Mesothelial cell of epicardium (in vitro differentiated cells): ENCODE measurements at regions not wholly inside any gene's neighbourhood (a gene's known extent, or its start where the extent isn't known, plus 50 kb on each side); places are given as distances from the start of the nearest gene placed in this dataset.

Source experiments
- DNase-seq, 2 experiments: peaks; one replicate each; pipeline ENCODE4 v3.0.0; 2021; ENCODE audit warnings: low spot score in 2 of 2; ENCODE audit not compliant: unreplicated experiment in 2 of 2
- H3K27ac Mint-ChIP-seq: 2 replicates; pipeline ENCODE4 v1.8.0; 2021; ENCODE audit warnings: mixed read lengths
- H3K27me3 Mint-ChIP-seq: 2 replicates; pipeline ENCODE4 v1.8.0; 2021; ENCODE audit warnings: low read depth, mixed read lengths
- H3K36me3 Mint-ChIP-seq: 2 replicates; pipeline ENCODE4 v1.8.0; 2021; ENCODE audit warnings: mixed read lengths
- H3K4me1 Mint-ChIP-seq: 2 replicates; pipeline ENCODE4 v1.8.0; 2021; ENCODE audit warnings: mixed read lengths
- H3K4me3 Mint-ChIP-seq: 2 replicates; pipeline ENCODE4 v1.8.0; 2021; ENCODE audit warnings: mild to moderate bottlenecking, moderate library complexity, mixed read lengths
- H3K9me3 Mint-ChIP-seq: 2 replicates; pipeline ENCODE4 v1.8.0; 2021; ENCODE audit warnings: mixed read lengths
- TF ChIP-seq, protein P1 (sequence below): fragments of 200-600 bp; sonication (generic); IDR thresholded peaks from one replicate; pipeline ENCODE4 v1.5.0; 2021; ENCODE audit warnings: antibody characterized with exemption; ENCODE audit not compliant: unreplicated experiment

DNA sequence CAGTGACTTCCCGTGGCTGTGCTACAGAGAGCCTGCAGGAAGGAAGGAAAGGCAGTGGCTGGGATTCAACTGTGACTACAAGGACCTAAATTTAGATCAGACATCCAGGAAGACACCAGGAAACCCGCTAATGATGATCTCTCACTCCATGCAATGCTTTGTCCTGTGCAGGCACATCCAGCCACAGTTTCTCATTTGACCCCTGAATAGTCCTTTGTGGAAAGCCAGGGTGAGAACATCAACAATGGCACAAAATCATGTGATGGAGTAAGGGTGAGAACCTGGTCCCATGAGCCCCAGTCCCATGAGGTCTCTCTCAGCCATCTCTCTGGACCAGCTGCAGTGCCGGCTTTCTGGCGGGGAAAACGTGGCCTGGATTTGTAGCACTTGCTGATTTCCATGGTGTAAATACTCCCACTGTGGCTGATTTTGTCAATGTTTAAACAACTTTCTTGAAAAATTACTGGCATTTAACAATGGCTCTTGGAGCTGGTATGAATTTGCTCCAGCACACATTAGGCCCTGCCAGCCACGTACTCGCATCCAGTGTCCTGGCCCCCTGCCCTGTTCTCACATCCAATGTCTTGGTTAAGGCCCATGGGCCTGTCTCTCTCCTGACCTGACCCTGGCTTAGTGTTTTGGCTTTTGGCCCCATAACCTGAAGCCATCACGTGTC lies 159.0 kb upstream of the HAAO start:
- H3K36me3 Mint-ChIP-seq, result no peaks in the 10 kb centered on the region
- peaks cover 7% of the 10 kb centered on the region for H3K4me1 Mint-ChIP-seq
- H3K27ac Mint-ChIP-seq, result no peak overlapping the region
- H3K9me3 Mint-ChIP-seq, result no peaks in the 10 kb centered on the region
- TF ChIP-seq, protein P1, sequence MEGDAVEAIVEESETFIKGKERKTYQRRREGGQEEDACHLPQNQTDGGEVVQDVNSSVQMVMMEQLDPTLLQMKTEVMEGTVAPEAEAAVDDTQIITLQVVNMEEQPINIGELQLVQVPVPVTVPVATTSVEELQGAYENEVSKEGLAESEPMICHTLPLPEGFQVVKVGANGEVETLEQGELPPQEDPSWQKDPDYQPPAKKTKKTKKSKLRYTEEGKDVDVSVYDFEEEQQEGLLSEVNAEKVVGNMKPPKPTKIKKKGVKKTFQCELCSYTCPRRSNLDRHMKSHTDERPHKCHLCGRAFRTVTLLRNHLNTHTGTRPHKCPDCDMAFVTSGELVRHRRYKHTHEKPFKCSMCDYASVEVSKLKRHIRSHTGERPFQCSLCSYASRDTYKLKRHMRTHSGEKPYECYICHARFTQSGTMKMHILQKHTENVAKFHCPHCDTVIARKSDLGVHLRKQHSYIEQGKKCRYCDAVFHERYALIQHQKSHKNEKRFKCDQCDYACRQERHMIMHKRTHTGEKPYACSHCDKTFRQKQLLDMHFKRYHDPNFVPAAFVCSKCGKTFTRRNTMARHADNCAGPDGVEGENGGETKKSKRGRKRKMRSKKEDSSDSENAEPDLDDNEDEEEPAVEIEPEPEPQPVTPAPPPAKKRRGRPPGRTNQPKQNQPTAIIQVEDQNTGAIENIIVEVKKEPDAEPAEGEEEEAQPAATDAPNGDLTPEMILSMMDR, result no peak
- no peaks in the 10 kb centered on the region for H3K27me3 Mint-ChIP-seq
- DNase-seq, result no peak
- no peak overlapping the region for H3K4me3 Mint-ChIP-seq

DNA sequence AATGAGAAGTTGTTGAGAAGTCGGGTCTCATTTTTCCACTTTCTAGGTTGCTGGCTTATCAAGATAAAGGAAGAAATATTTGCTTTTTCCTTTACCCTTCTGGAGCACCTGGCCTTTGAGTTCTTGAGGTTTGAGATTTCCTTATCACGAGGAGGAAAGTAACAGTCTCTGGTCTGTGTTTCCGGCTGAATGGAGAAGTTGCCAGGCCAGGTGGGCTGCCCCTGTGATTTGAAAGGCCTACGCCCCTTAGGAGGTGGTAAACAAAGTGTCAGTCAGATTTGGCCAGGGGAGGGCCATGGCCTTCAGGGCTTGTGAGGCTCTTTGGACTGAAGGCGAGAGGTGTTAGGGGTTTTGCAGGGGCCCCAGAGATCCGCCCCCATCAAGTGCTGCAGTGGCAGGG lies 156.7 kb upstream of the HAAO start:
- no peaks in the 10 kb centered on the region for H3K36me3 Mint-ChIP-seq
- no peaks in the 10 kb centered on the region for H3K9me3 Mint-ChIP-seq
- DNase-seq, result no peak
- H3K27me3 Mint-ChIP-seq, result no peaks in the 10 kb centered on the region
- no peak overlapping the region for H3K4me3 Mint-ChIP-seq
- TF ChIP-seq, protein P1, result no peak
- H3K27ac Mint-ChIP-seq, result no peak overlapping the region
- H3K4me1 Mint-ChIP-seq, result peaks cover 7% of the 10 kb centered on the region

DNA sequence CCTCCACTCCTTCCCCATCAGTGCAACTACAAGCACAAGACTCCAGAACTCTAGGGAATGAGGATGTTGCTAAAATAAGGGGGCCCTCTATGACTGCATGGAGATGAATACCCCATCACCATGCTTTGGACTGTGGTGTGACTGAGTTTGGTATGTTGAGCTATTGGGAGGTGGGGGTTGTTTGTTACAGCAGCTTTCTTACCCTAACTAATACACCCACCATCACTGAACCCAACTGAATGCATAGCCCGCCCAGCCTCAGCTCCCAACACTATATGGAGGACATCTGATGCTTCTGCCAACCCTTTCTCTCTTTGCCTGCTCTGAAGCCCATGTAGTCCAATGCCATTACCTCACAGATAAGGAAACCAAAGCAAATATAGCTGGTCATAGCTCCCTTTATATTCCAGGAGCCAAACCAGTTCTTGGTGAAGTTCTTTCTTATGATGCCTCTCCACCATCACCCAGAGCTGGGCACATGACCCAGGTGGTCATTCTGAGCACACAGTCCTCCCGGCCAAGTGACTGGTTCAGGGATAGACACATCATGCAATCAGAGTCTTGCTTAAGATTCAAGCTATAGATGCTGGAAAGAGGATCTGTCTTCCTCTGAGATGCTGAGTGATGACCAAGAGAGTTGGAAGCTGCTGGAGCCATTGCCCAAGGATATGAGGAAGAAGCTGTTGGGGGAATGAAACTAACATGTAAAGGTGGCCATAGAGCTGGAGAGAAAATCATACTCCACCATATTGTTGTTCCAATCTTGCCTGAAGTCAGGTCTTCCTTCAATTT lies 155.6 kb upstream of the HAAO start:
- H3K9me3 Mint-ChIP-seq, result no peaks in the 10 kb centered on the region
- no peak overlapping the region for H3K4me3 Mint-ChIP-seq
- H3K4me1 Mint-ChIP-seq, result peaks cover 7% of the 10 kb centered on the region
- no peak overlapping the region for H3K27ac Mint-ChIP-seq
- TF ChIP-seq, protein P1, result no peak
- H3K36me3 Mint-ChIP-seq, result no peaks in the 10 kb centered on the region
- no peaks in the 10 kb centered on the region for H3K27me3 Mint-ChIP-seq
- DNase-seq, result no peak

DNA sequence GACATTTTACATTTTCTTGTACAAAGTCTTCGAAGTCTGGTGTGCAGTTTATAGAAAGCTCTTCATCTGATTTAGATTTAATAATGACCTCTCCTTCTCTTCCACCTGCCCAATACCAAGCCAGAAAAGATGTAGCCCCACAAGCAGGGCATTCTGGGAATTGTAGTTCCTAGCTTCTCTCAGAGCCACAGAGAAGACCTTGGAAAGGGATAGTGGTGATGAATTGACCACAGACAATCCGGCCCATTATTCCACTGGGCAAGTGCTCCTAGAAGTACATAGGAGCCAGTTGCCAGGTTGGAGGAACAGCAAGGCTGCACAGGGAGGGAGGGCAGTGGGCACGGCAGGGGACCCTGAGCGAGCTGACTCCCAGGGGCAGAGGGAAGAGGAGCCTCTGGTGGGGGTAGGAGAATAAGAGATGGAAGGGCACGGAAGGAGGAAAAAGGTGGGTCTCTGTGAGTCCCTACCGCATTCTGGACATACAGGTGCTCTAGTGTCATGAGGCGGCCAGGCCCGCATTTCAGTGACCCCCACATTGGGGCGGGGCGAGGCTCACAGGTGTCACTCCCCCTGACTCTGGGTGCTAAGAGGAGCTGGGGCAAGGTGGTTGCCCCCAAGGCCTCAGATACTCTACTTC lies 152.5 kb upstream of the HAAO start:
- no peak overlapping the region for H3K27ac Mint-ChIP-seq
- DNase-seq, result no peak
- TF ChIP-seq, protein P1, result no peak
- no peak overlapping the region for H3K4me3 Mint-ChIP-seq
- no peaks in the 10 kb centered on the region for H3K9me3 Mint-ChIP-seq
- no peaks in the 10 kb centered on the region for H3K36me3 Mint-ChIP-seq
- H3K4me1 Mint-ChIP-seq, result peaks cover 7% of the 10 kb centered on the region
- no peaks in the 10 kb centered on the region for H3K27me3 Mint-ChIP-seq

DNA sequence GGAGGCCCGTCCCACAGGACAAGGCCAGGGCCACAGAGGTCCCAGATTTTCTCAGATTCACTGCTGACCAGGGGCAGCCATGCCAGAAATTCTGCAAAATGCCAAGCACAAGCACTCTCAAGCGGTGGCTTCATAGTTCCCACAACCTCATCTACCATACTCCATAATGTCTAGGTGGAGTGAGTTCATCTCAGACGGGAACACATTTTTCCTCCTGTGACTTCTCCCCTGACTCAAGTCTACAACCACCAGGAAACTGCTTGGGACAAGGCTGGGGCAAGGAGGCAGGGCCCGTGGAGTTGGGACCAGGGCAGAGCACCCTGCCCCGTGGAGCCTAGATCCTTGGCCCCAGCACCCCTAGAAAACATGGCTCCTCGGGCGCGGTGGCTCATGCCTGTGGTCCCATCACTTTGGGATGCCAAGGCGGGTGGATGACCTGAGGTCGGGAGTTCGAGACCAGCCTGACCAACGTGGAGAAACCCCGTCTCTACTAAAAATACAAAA lies 150.7 kb upstream of the HAAO start:
- TF ChIP-seq, protein P1, result no peak
- Mint-ChIP-seq H3K36me3 (no peaks in the 10 kb centered on the region), H3K4me1 (peaks cover 10% of the 10 kb centered on the region), H3K9me3 (no peaks in the 10 kb centered on the region), H3K27ac (no peak overlapping the region), H3K27me3 (no peaks in the 10 kb centered on the region), H3K4me3 (no peak overlapping the region)
- DNase-seq, result no peak
